Parathyroid adenoma (tissue), 2 donors: ENCODE measurements at regions not wholly inside any gene's neighbourhood (a gene's known extent, or its start where the extent isn't known, plus 50 kb on each side); places are given as distances from the start of the nearest gene placed in this dataset.

ENCODE experiments used
- H2AFZ ChIP-seq: fragments of 300-600 bp; sonication (generic); one replicate; pipeline ENCODE4 v1.7.0; 2017; ENCODE audit warnings: antibody characterized with exemption, mild to moderate bottlenecking
- H3K27ac ChIP-seq: fragments of 300-600 bp; sonication (generic); one replicate; pipeline ENCODE4 v1.7.0; 2017
- H3K27me3 ChIP-seq: fragments of 300-600 bp; sonication (generic); one replicate; pipeline ENCODE4 v1.7.0; 2017; ENCODE audit warnings: low read length; ENCODE audit not compliant: control insufficient read depth, insufficient read depth
- H3K36me3 ChIP-seq: fragments of 300-600 bp; sonication (generic); one replicate; pipeline ENCODE4 v1.7.0; 2017; ENCODE audit warnings: low read length; ENCODE audit not compliant: control insufficient read depth, insufficient read depth
- H3K4me1 ChIP-seq: fragments of 300-600 bp; sonication (generic); one replicate; pipeline ENCODE4 v1.7.0; 2017; ENCODE audit warnings: control low read depth
- H3K4me2 ChIP-seq: fragments of 300-600 bp; sonication (generic); one replicate; pipeline ENCODE4 v1.7.0; 2017; ENCODE audit warnings: low read length
- H3K4me3 ChIP-seq: fragments of 300-600 bp; sonication (generic); one replicate; pipeline ENCODE4 v1.7.0; 2017; ENCODE audit warnings: low read depth, low read length
- H3K79me2 ChIP-seq: fragments of 300-600 bp; sonication (generic); one replicate; pipeline ENCODE4 v1.7.0; 2017; ENCODE audit warnings: control low read depth
- H3K9ac ChIP-seq: fragments of 300-600 bp; sonication (generic); one replicate; pipeline ENCODE4 v1.7.0; 2017; ENCODE audit warnings: mild to moderate bottlenecking
- H3K9me3 ChIP-seq: fragments of 300-600 bp; sonication (generic); one replicate; pipeline ENCODE4 v1.7.0; 2017; ENCODE audit warnings: low read length; ENCODE audit not compliant: control insufficient read depth
- TF ChIP-seq, protein P1 (sequence below): fragments of 300-600 bp; sonication (generic); IDR thresholded peaks from one replicate; pipeline ENCODE4 v1.7.0; 2017; ENCODE audit warnings: antibody characterized with exemption, mild to moderate bottlenecking
- donor health status: primary hyperparathyroidism.

DNA sequence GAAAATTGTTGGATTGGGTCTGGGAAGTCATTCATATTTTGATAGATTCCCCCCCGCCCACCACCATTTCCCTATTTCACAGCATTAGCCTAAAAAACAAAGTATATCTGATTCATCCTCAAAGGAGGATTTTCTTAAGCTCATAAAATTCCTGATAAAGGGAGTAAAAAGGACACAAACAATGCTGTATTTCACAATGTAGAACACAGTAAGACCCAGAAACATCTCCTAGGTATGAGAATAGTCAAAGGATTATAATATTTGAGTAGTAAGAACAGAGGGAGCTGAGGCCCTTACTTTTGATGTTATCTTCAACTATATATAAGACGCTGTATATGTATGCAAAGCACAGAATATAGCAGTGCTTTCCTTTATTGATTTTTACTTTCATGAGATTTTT is 225.3 kb downstream of the TGFB2 start:
- H3K4me3 ChIP-seq = no peak overlapping the region

GRCh38 chr1:218571491-218571890 is 226.4 kb downstream of the TGFB2 start:
- Histone ChIP-seq H2AFZ (no peak overlapping the region), H3K4me3 (no peak overlapping the region), H3K79me2 (no peaks in the 10 kb centered on the region), H3K9me3 (no peaks in the 10 kb centered on the region), H3K9ac (no peak overlapping the region), H3K4me1 (no peaks in the 10 kb centered on the region), H3K27ac (no peak overlapping the region), H3K27me3 (no peaks in the 10 kb centered on the region), H3K4me2 (no peak overlapping the region), H3K36me3 (no peaks in the 10 kb centered on the region)
- TF ChIP-seq, protein P1, sequence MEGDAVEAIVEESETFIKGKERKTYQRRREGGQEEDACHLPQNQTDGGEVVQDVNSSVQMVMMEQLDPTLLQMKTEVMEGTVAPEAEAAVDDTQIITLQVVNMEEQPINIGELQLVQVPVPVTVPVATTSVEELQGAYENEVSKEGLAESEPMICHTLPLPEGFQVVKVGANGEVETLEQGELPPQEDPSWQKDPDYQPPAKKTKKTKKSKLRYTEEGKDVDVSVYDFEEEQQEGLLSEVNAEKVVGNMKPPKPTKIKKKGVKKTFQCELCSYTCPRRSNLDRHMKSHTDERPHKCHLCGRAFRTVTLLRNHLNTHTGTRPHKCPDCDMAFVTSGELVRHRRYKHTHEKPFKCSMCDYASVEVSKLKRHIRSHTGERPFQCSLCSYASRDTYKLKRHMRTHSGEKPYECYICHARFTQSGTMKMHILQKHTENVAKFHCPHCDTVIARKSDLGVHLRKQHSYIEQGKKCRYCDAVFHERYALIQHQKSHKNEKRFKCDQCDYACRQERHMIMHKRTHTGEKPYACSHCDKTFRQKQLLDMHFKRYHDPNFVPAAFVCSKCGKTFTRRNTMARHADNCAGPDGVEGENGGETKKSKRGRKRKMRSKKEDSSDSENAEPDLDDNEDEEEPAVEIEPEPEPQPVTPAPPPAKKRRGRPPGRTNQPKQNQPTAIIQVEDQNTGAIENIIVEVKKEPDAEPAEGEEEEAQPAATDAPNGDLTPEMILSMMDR = no peak

More for the DNA sequence above, 225.3 kb downstream of the TGFB2 start:
- H3K9ac ChIP-seq = no peak overlapping the region
- H3K79me2 ChIP-seq = no peaks in the 10 kb centered on the region
- H3K36me3 ChIP-seq = no peaks in the 10 kb centered on the region
- H3K27me3 ChIP-seq = no peaks in the 10 kb centered on the region
- H2AFZ ChIP-seq = no peak overlapping the region
- no peaks in the 10 kb centered on the region for H3K4me1 ChIP-seq
- no peaks in the 10 kb centered on the region for H3K9me3 ChIP-seq
- TF ChIP-seq, protein P1 = no peak
- no peak overlapping the region for H3K4me2 ChIP-seq
- H3K27ac ChIP-seq = no peak overlapping the region

GRCh38 chr1:218572050-218572449 is 226.9 kb downstream of the TGFB2 start:
- Histone ChIP-seq H3K79me2 (no peaks in the 10 kb centered on the region), H2AFZ (no peak overlapping the region), H3K9me3 (no peaks in the 10 kb centered on the region), H3K4me3 (no peak overlapping the region), H3K27ac (no peak overlapping the region), H3K4me2 (no peak overlapping the region), H3K36me3 (no peaks in the 10 kb centered on the region), H3K9ac (no peak overlapping the region), H3K27me3 (no peaks in the 10 kb centered on the region), H3K4me1 (no peaks in the 10 kb centered on the region)
- TF ChIP-seq, protein P1 = no peak

GRCh38 chr1:218573925-218574324 is 228.8 kb downstream of the TGFB2 start:
- no peaks in the 10 kb centered on the region for H3K36me3 ChIP-seq
- TF ChIP-seq, protein P1 = no peak
- no peak overlapping the region for H3K4me3 ChIP-seq
- H3K27me3 ChIP-seq = no peaks in the 10 kb centered on the region
- no peaks in the 10 kb centered on the region for H3K9me3 ChIP-seq
- no peak overlapping the region for H3K27ac ChIP-seq
- no peak overlapping the region for H3K9ac ChIP-seq
- H3K4me1 ChIP-seq = no peaks in the 10 kb centered on the region
- no peak overlapping the region for H3K4me2 ChIP-seq
- no peak overlapping the region for H2AFZ ChIP-seq
- H3K79me2 ChIP-seq = no peaks in the 10 kb centered on the region

- Histone ChIP-seq H3K27me3 (no peaks in the 10 kb centered on the region), H2AFZ (no peak overlapping the region), H3K9me3 (no peaks in the 10 kb centered on the region), H3K4me2 (no peak overlapping the region), H3K79me2 (no peaks in the 10 kb centered on the region), H3K9ac (no peak overlapping the region), H3K27ac (no peak overlapping the region), H3K4me3 (no peak overlapping the region), H3K4me1 (no peaks in the 10 kb centered on the region), H3K36me3 (no peaks in the 10 kb centered on the region)
- TF ChIP-seq, protein P1 = no peak
Measured at GRCh38 chr1:218575079-218575478, 229.9 kb downstream of the TGFB2 start.
